Neural cell (in vitro differentiated cells): ENCODE measurements at regions not wholly inside any gene's neighbourhood (a gene's known extent, or its start where the extent isn't known, plus 50 kb on each side); places are given as distances from the start of the nearest gene placed in this dataset.

Source experiments
- CTCF ChIP-seq: fragments of 450-650 bp; IDR thresholded peaks from 2 replicates; pipeline ENCODE4 v1.5.1; 2014; ENCODE audit warnings: antibody characterized with exemption, mild to moderate bottlenecking, moderate library complexity; ENCODE audit not compliant: poor library complexity, severe bottlenecking
- EZH2 ChIP-seq: fragments of 200-600, 300-800 bp; shearing (Covaris generic), sonication (generic); IDR thresholded peaks from 2 replicates; pipeline ENCODE4 v1.6.1; 2014; ENCODE audit warnings: antibody characterized with exemption, low read length, borderline replicate concordance, mild to moderate bottlenecking; ENCODE audit not compliant: insufficient read depth, poor library complexity, severe bottlenecking
- MXI1 ChIP-seq: fragments of 450-650 bp; conservative IDR thresholded peaks from 2 replicates; pipeline ENCODE4 v1.6.1; 2014; ENCODE audit warnings: antibody characterized with exemption, mild to moderate bottlenecking; ENCODE audit not compliant: poor library complexity, severe bottlenecking
- SMC3 ChIP-seq: fragments of 450-650 bp; conservative IDR thresholded peaks from 2 replicates; pipeline ENCODE4 v1.6.1; 2014; ENCODE audit warnings: antibody characterized with exemption, mild to moderate bottlenecking, moderate library complexity; ENCODE audit not compliant: poor library complexity

- TF ChIP-seq CTCF: no peak
- no peak for TF ChIP-seq MXI1
- no peak for TF ChIP-seq SMC3
- no peak for TF ChIP-seq EZH2
Observed at GRCh38 chr6:145036848-145037567, 698.3 kb downstream of the EPM2A start.
